Panc1 (cell line): ENCODE measurements at regions not wholly inside any gene's neighbourhood (a gene's known extent, or its start where the extent isn't known, plus 50 kb on each side); places are given as distances from the start of the nearest gene placed in this dataset.

ENCODE experiments used
- ATAC-seq: fragments of 200-7000 bp; cut with Tn5 transposase; 2 replicates; pipeline ENCODE4 v1.9.1; 2020; ENCODE audit warnings: mild to moderate bottlenecking, moderate library complexity
- BruUV-seq: library from RNA; stranded (reverse); fragments of 400-500 nt; replicated peaks from 2 replicates; lab custom pipeline; 2021; lab: Mats Ljungman, UMichigan
- CTCF ChIA-PET: fragments of 300-600 bp; sonication (Branson Sonifier 250); formaldehyde crosslinking; loops from one replicate; lab custom pipeline; 2022; ENCODE audit warnings: antibody characterized with exemption; lab: Charles Lee
- POLR2A ChIA-PET: fragments of 300-600 bp; sonication (Branson Sonifier 250); formaldehyde crosslinking; loops from one replicate; lab custom pipeline; 2022; ENCODE audit warnings: antibody characterized with exemption; lab: Charles Lee
- DNase-seq: peaks from one replicate; pipeline ENCODE4 v3.0.0-alpha.2; 2010; ENCODE audit warnings: low read depth, low spot score
- H3K27ac ChIP-seq: 2 replicates; pipeline ENCODE4 v1.5.1; 2011; ENCODE audit warnings: mild to moderate bottlenecking, low read length, inconsistent platforms
- H3K27me3 ChIP-seq: fragments of 200-500 bp; sonication (Bioruptor generic); 2 replicates; pipeline ENCODE4 v1.6.0; 2014; ENCODE audit warnings: low read length, inconsistent platforms; ENCODE audit not compliant: control insufficient read depth, insufficient read depth
- H3K36me3 ChIP-seq: fragments of 200-500 bp; sonication (Bioruptor generic); 2 replicates; pipeline ENCODE4 v1.5.1; 2014; ENCODE audit warnings: inconsistent platforms, mild to moderate bottlenecking, low read length, moderate library complexity; ENCODE audit not compliant: control insufficient read depth, insufficient read depth
- H3K4me1 ChIP-seq: 2 replicates; pipeline ENCODE4 v1.5.1; 2011; ENCODE audit warnings: inconsistent platforms, mild to moderate bottlenecking, low read length, moderate library complexity; ENCODE audit not compliant: control insufficient read depth, insufficient read depth
- H3K4me3 ChIP-seq, 2 experiments: 2 replicates each; pipeline ENCODE4 v1.5.1; 2011 to 2012; ENCODE audit warnings: low read depth in 2 of 2, low read length in 2 of 2, mild to moderate bottlenecking in 2 of 2, inconsistent platforms in 1 of 2, moderate library complexity in 1 of 2
- H3K9me3 ChIP-seq: fragments of 200-500 bp; sonication (Bioruptor generic); 2 replicates; pipeline ENCODE4 v1.5.1; 2014; ENCODE audit warnings: low read depth, mild to moderate bottlenecking, inconsistent platforms, low read length, moderate library complexity; ENCODE audit not compliant: control insufficient read depth, insufficient read depth
- POLR2AphosphoS5 ChIP-seq: IDR thresholded peaks from 2 replicates; pipeline ENCODE4 v1.6.1; 2012; ENCODE audit warnings: mild to moderate bottlenecking, low read depth, low read length, moderate library complexity
- SIN3A ChIP-seq: IDR thresholded peaks from 2 replicates; pipeline ENCODE4 v1.6.1; 2012; ENCODE audit warnings: low read depth, mild to moderate bottlenecking, low read length, moderate library complexity, borderline replicate concordance; ENCODE audit not compliant: insufficient read depth
- TCF7L2 ChIP-seq: IDR thresholded peaks from 2 replicates; pipeline ENCODE4 v1.6.1; 2011; ENCODE audit warnings: mild to moderate bottlenecking, low read depth, low read length, inconsistent platforms
- in situ Hi-C: cut with HindIII; loops from 2 replicates; pipeline ENCODE4 v1.10.0; 2016; ENCODE audit warnings: low sequenced_read_pairs, low pct_unique_long_range_greater_than_20kb
- intact Hi-C: fragments of 100-400 bp; cut with micrococcal nuclease; formaldehyde crosslinking; loops from one replicate; pipeline ENCODE4 v1.10.0; 2022; ENCODE audit not compliant: unreplicated experiment
- TF ChIP-seq, protein P1 (sequence below): fragments of 450-650 bp; IDR thresholded peaks from 2 replicates; pipeline ENCODE4 v1.5.1; 2017; ENCODE audit warnings: mild to moderate bottlenecking
- TF ChIP-seq, protein P2 (sequence below), 2 experiments: IDR thresholded peaks; 2 replicates each; pipeline ENCODE4 v1.6.1; 2011 to 2012; ENCODE audit warnings: low read depth in 2 of 2, control low read depth in 1 of 2, low read length in 1 of 2, mild to moderate bottlenecking in 1 of 2, moderate library complexity in 1 of 2; ENCODE audit not compliant: insufficient read depth in 1 of 2

DNA sequence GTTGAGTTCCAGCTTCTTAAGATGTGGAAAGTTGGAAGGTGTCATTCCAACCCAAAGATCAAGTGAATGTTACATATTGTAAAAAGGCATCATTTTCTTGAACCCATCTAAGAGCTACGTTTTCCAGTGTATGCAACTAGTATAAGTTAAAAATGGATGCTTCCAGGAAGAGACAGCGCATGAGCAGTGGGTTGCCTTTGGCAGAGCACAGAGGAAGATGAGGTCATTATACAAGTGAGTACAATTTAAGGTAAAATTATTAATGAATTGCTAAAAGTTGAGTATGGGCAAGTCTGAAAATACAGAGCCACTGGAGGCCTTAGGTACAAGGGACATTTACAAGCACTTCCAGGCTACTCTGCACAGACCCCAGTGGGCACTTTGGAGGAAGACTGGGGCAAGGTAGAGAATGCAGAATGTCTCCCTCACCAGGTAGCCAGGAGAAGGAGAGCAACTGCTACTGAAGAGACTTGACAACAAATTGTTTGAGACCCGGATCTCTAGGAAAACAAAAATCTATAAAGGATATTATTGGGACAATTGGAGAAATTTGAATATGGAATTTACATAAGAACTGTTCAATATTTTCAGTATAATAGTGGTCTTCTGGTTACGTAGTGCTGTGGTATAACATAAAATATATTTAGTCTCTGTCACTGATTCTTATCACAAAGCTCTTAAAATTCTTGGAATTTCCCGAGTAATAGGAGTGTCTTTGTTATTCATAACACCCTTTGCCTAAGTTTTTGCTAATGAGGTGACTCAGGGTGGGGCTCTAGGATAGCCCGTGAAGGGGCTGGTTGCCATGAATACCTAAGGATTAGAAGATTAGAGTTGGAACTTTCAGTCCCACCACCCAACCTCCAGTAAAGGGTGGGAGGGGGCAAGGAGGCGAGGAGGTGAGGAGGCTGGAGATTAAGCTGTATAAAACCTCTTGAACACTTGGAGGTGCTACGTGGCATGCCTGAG, 129.9 kb upstream of the FER start:
- no peaks in the 10 kb centered on the region for H3K36me3 ChIP-seq
- TF ChIP-seq, protein P1, sequence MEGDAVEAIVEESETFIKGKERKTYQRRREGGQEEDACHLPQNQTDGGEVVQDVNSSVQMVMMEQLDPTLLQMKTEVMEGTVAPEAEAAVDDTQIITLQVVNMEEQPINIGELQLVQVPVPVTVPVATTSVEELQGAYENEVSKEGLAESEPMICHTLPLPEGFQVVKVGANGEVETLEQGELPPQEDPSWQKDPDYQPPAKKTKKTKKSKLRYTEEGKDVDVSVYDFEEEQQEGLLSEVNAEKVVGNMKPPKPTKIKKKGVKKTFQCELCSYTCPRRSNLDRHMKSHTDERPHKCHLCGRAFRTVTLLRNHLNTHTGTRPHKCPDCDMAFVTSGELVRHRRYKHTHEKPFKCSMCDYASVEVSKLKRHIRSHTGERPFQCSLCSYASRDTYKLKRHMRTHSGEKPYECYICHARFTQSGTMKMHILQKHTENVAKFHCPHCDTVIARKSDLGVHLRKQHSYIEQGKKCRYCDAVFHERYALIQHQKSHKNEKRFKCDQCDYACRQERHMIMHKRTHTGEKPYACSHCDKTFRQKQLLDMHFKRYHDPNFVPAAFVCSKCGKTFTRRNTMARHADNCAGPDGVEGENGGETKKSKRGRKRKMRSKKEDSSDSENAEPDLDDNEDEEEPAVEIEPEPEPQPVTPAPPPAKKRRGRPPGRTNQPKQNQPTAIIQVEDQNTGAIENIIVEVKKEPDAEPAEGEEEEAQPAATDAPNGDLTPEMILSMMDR, result no peak
- TF ChIP-seq POLR2AphosphoS5, result no peak
- TF ChIP-seq, protein P2, sequence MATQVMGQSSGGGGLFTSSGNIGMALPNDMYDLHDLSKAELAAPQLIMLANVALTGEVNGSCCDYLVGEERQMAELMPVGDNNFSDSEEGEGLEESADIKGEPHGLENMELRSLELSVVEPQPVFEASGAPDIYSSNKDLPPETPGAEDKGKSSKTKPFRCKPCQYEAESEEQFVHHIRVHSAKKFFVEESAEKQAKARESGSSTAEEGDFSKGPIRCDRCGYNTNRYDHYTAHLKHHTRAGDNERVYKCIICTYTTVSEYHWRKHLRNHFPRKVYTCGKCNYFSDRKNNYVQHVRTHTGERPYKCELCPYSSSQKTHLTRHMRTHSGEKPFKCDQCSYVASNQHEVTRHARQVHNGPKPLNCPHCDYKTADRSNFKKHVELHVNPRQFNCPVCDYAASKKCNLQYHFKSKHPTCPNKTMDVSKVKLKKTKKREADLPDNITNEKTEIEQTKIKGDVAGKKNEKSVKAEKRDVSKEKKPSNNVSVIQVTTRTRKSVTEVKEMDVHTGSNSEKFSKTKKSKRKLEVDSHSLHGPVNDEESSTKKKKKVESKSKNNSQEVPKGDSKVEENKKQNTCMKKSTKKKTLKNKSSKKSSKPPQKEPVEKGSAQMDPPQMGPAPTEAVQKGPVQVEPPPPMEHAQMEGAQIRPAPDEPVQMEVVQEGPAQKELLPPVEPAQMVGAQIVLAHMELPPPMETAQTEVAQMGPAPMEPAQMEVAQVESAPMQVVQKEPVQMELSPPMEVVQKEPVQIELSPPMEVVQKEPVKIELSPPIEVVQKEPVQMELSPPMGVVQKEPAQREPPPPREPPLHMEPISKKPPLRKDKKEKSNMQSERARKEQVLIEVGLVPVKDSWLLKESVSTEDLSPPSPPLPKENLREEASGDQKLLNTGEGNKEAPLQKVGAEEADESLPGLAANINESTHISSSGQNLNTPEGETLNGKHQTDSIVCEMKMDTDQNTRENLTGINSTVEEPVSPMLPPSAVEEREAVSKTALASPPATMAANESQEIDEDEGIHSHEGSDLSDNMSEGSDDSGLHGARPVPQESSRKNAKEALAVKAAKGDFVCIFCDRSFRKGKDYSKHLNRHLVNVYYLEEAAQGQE (IDR thresholded peaks at IDR 0.05; ENCODE audit: insufficient read depth in 1 of 2, low read depth in 2 of 2, low read length in 1 of 2), result no peak
- TF ChIP-seq TCF7L2, result no peak
- TF ChIP-seq SIN3A, result no peak
- ChIA-PET CTCF (no interaction called here), POLR2A (no interaction called here)
- H3K9me3 ChIP-seq, result no peaks in the 10 kb centered on the region
- ATAC-seq, result no peak
- H3K4me1 ChIP-seq, result no peaks in the 10 kb centered on the region
- no peak for DNase-seq
- no peak overlapping the region for H3K4me3 ChIP-seq
- H3K27me3 ChIP-seq, result peaks cover 6% of the 10 kb centered on the region; the same call in 1 of the 2 replicates
- intact Hi-C loops, result loop anchor here (5.0 kb wide), 1 partner anchor 95 kb away; no protein-coding TSS in a partner anchor
- no peak overlapping the region for H3K27ac ChIP-seq
- in situ Hi-C loops, result no loop called here
- no TSS peak for BruUV-seq

DNA sequence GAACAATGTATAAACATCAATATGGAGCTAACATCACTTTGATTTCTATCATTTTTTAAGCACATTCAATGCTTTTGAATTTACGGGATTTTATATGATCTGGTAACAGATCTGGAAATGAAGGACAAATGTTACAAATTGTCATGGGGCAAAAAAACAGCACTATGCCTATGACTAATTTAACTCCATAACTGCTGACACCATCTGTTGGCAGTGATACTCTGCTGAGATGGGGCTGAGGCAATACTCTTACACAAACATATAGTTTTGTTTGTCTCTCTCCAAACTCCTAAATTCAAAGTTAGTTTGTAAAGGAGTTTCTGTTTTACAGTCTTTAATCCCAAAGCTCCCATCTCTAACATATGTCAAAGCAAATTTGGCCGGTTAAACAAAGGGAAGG, 132.5 kb upstream of the FER start:
- ATAC-seq (no peak), DNase-seq (no peak)
- TF ChIP-seq TCF7L2, result no peak
- TF ChIP-seq, protein P1, result no peak
- TF ChIP-seq POLR2AphosphoS5, result no peak
- TF ChIP-seq, protein P2 (IDR thresholded peaks at IDR 0.05; ENCODE audit: insufficient read depth in 1 of 2, low read depth in 2 of 2, low read length in 1 of 2), result no peak
- TF ChIP-seq SIN3A, result no peak
- Histone ChIP-seq H3K9me3 (no peaks in the 10 kb centered on the region), H3K27ac (no peak overlapping the region), H3K4me1 (no peaks in the 10 kb centered on the region), H3K4me3 (no peak overlapping the region), H3K36me3 (no peaks in the 10 kb centered on the region), H3K27me3 (peaks cover 6% of the 10 kb centered on the region; the same call in 1 of the 2 replicates)
- POLR2A ChIA-PET, result no interaction called here
- no TSS peak for BruUV-seq
- in situ Hi-C loops, result no loop called here
- intact Hi-C loops, result loop anchor here (5.0 kb wide), 1 partner anchor 93 kb away; no protein-coding TSS in a partner anchor
- CTCF ChIA-PET, result no interaction called here
